NCI-H2227 (cell line): ENCODE measurements at regions not wholly inside any gene's neighbourhood (a gene's known extent, or its start where the extent isn't known, plus 50 kb on each side); places are given as distances from the start of the nearest gene placed in this dataset.

Source experiments
- DNase-seq: peaks from one replicate; lab custom pipeline; 2025; ENCODE audit not compliant: unreplicated experiment; lab: John Stamatoyannopoulos, UW

DNA sequence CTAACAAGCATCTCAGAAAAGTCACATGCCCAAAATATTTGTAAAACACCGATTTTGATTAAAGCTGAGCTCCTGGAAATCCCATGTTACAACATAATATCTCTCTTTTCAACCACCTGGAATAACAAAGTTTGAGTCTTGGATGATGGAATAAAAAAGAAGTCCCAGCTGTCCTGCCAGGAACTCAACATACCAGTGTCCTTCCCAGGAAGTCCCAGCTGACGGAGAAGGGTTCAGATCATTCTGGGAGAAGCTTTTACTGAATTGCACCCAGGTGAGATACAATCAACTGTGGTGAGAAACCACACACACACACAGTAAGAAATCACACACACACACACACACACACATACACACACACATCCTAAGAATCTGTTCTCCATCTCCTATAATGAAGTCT lies 413.1 kb upstream of the PKDCC start:
- DNase-seq = no peak

DNA sequence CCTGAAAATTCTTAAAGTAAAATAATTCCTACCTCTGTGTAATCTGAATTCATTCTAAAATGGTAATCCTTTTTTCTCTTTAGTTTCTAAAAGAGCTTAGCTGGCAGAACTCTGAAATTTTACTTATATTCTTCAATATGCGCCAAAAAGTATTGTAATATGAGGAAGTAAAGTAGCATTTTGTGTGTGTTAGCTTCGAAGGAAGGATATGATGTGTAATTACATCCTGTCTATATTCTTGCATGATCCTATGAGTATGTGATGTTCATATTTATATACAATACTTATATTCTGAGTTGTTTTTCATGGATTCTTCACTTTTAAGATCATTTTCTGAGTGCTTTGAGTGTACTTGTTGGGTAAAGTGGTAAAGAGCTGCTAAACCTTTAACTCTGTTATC lies 402.9 kb upstream of the PKDCC start:
- DNase-seq = no peak

GRCh38 chr2:41647468-41648050 lies 400.3 kb upstream of the PKDCC start:
- DNase-seq = no peak

DNA sequence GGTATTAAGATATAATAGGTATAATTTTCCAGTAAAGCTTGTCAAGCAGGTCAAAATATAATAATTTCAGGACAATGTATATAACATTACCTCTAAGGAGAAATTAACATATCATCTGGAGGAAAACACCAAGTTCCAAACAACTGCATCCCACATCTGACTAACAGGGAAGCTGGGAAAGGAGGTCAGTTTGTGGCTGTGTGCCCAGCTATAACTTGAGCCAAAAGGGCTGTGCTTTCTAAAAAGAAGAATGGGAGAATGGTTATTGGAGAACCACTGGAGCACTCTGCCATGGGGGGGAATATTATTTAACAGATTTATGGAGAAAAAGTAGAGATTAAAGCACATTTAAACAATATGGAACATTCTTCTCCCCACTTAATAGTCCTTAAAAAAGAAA lies 390.6 kb upstream of the PKDCC start:
- DNase-seq = no peak

GRCh38 chr2:41659758-41660157 lies 388.1 kb upstream of the PKDCC start:
- DNase-seq = no peak

DNA sequence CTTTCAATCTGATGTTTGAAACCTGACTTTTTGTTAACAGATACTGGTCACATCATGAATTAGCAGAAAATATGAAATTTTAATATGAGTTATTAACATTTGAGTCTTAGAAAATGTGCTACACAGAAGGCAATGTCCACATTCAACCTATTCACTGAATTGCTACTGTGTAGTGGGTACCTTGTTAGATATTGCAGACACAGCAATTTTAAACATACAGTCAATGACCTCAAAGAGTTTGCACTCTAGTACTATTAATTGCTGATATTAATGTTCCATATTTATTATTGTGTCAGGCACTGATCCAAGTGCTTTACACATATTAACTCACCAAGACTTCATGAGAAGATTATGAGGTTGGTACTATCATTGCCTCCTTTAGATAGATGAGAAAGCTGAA lies 385.4 kb upstream of the PKDCC start:
- no peak for DNase-seq

- no peak for DNase-seq
Measured at GRCh38 chr2:41663056-41663455, 384.8 kb upstream of the PKDCC start.

GRCh38 chr2:41668529-41668928 lies 379.3 kb upstream of the PKDCC start:
- no peak for DNase-seq

DNA sequence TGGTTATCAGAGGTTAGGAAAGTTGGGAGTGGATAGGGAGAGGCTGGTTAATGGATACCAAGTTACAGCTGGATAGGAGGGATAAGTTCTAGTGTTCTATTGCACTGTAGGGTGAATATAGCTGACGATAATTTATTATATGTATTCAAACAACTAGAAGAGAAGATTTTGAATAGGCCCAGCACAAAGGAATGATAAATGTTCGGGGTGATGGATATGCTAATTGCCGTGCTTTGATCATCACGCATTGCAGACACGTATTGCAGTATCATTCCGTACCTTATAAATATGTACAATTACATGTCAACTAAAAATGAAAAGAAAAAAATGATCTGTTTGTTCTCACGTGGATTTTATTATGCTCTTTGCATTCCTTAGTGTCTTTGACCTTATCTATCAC lies 369.2 kb upstream of the PKDCC start:
- no peak for DNase-seq

- no peak for DNase-seq
Measured at GRCh38 chr2:41686156-41686555, 361.7 kb upstream of the PKDCC start.

DNA sequence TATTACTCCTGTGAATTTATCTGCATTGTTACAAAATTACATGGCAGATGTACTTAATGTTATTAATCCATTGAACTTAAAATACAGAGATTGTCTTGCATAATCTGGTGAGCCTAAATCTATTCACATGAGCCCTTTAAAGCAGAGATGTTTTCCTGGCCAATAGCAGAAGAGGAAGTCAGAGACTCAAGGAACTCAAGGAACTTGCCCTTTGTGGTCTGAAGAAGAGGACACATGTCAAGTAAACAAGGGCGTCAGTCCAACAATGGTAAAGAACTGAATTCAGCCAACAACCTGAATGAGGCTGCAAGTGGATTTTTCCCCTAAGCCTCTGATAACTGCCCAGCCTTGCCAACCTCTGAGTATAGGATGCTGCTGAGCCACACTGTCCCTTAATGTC lies 356.3 kb upstream of the PKDCC start:
- DNase-seq = no peak

GRCh38 chr2:41694536-41695049 lies 353.2 kb upstream of the PKDCC start:
- no peak for DNase-seq

- no peak for DNase-seq
Measured at GRCh38 chr2:41695198-41696113, 352.4 kb upstream of the PKDCC start.

GRCh38 chr2:41697389-41697788 lies 350.4 kb upstream of the PKDCC start:
- DNase-seq = no peak

GRCh38 chr2:41698678-41699422 lies 349.0 kb upstream of the PKDCC start:
- DNase-seq = peak; percentile 85

DNA sequence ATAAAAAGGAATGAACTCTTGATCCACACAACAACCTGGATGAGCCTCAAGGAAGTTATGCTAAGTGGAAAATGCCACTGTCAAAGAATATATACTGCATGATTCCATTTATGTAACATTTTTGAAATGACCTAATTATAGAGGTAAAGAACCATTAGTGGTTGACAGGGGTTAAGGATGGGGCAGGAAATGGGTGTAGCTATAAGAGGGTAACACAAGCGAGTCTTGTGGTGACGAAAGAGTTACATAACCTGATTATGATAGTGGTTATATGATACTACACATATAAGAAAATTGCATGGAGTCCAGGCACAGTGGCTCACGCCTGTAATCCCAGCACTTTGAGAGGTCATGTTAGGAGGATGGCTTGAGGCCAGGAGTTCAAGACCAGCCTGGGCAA lies 346.6 kb upstream of the PKDCC start:
- DNase-seq = no peak

- DNase-seq = no peak
Measured at GRCh38 chr2:41703123-41703522, 344.7 kb upstream of the PKDCC start.

- no peak for DNase-seq
Measured at GRCh38 chr2:41705634-41706033, 342.2 kb upstream of the PKDCC start.

- DNase-seq = no peak
Measured at GRCh38 chr2:41706286-41706685, 341.5 kb upstream of the PKDCC start.

DNA sequence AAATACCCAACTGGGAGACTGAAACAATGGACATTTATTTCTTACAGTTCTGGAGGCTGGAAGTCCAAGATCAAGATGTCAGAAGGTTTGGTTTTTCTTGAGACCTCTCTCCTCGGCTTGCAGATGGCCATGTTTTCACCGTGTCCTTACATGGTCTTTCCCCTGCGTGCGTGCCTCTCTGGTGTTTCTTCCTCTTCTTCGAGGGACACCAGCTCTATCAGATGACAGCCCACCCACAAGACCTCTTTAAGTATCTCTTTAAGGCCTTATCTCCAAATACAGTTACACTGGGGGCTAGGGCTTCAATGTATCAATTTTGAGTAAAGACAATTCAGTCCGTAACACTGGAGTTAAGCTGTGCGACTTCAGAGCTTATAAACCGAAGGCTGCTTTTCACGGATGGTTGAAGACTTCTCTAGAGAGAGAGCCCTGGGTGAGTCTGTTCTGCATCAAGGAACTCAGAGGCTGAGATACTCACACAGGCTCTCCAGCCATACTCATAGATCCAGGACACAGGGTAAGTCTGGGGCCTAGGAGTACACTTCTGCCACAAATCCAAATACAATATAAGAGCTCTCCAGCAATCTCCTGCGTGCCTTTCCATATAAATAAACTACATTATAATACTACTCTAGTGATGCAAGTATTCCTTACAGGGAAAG lies 339.9 kb upstream of the PKDCC start:
- no peak for DNase-seq
